DMS 273 treated with DMSO at 0.1 percent for 48 hours (cell line): ENCODE measurements at regions not wholly inside any gene's neighbourhood (a gene's known extent, or its start where the extent isn't known, plus 50 kb on each side); places are given as distances from the start of the nearest gene placed in this dataset.

ENCODE experiments used
- DNase-seq: peaks from one replicate; lab custom pipeline; 2025; lab: John Stamatoyannopoulos, UW

- DNase-seq = peak; percentile 16
Observed at GRCh38 chr6:108751851-108752732, 96.1 kb upstream of the ARMC2 start.

- peak; percentile 94 for DNase-seq
Observed at GRCh38 chr6:108752733-108753590, 95.3 kb upstream of the ARMC2 start.

GRCh38 chr6:108755257-108756240, 92.7 kb upstream of the ARMC2 start:
- DNase-seq = no peak

- DNase-seq = no peak
Observed at GRCh38 chr6:108757357-108757756, 90.9 kb upstream of the ARMC2 start.

GRCh38 chr6:108758884-108759283, 89.3 kb upstream of the ARMC2 start:
- no peak for DNase-seq

GRCh38 chr6:108760126-108761050, 87.8 kb upstream of the ARMC2 start:
- peak; percentile 47 for DNase-seq

- DNase-seq = no peak
Observed at GRCh38 chr6:108762394-108762793, 85.8 kb upstream of the ARMC2 start.

- no peak for DNase-seq
Observed at GRCh38 chr6:108763931-108764579, 84.2 kb upstream of the ARMC2 start.

- DNase-seq = no peak
Observed at GRCh38 chr6:108764580-108764950, 83.7 kb upstream of the ARMC2 start.

GRCh38 chr6:108765495-108765894, 82.7 kb upstream of the ARMC2 start:
- no peak for DNase-seq

GRCh38 chr6:108766419-108766818, 81.8 kb upstream of the ARMC2 start:
- DNase-seq = no peak

GRCh38 chr6:108766886-108767285, 81.3 kb upstream of the ARMC2 start:
- no peak for DNase-seq

GRCh38 chr6:108767418-108768165, 80.6 kb upstream of the ARMC2 start:
- no peak for DNase-seq

- DNase-seq = no peak
Observed at GRCh38 chr6:108768166-108768555, 80.1 kb upstream of the ARMC2 start.

GRCh38 chr6:108768792-108769524, 79.3 kb upstream of the ARMC2 start:
- DNase-seq = no peak

GRCh38 chr6:108771421-108771820, 76.8 kb upstream of the ARMC2 start:
- DNase-seq = peak; percentile 90

GRCh38 chr6:108774555-108774954, 73.7 kb upstream of the ARMC2 start:
- no peak for DNase-seq

- DNase-seq = no peak
Observed at GRCh38 chr6:108777536-108777935, 70.7 kb upstream of the ARMC2 start.
